IPS-15b (cell line): ENCODE measurements at regions not wholly inside any gene's neighbourhood (a gene's known extent, or its start where the extent isn't known, plus 50 kb on each side); places are given as distances from the start of the nearest gene placed in this dataset.

Experiments used
- H3K27me3 ChIP-seq: one replicate; pipeline ENCODE4 v1.6.1; 2013; ENCODE audit warnings: low read length; ENCODE audit not compliant: control insufficient read depth, insufficient read depth
- H3K36me3 ChIP-seq: one replicate; pipeline ENCODE4 v1.6.1; 2013; ENCODE audit warnings: low read length; ENCODE audit not compliant: control insufficient read depth, insufficient read depth
- H3K4me1 ChIP-seq: one replicate; pipeline ENCODE4 v1.6.1; 2013; ENCODE audit warnings: mild to moderate bottlenecking, low read length; ENCODE audit not compliant: control insufficient read depth, insufficient read depth
- H3K4me3 ChIP-seq: one replicate; pipeline ENCODE4 v1.5.1; 2013; ENCODE audit warnings: low read depth, low read length
- H3K9ac ChIP-seq: one replicate; pipeline ENCODE4 v1.6.1; 2013; ENCODE audit warnings: low read depth, mild to moderate bottlenecking, low read length
- H3K9me3 ChIP-seq: one replicate; pipeline ENCODE4 v1.6.1; 2013; ENCODE audit warnings: mild to moderate bottlenecking, low read length; ENCODE audit not compliant: control insufficient read depth, insufficient read depth

DNA sequence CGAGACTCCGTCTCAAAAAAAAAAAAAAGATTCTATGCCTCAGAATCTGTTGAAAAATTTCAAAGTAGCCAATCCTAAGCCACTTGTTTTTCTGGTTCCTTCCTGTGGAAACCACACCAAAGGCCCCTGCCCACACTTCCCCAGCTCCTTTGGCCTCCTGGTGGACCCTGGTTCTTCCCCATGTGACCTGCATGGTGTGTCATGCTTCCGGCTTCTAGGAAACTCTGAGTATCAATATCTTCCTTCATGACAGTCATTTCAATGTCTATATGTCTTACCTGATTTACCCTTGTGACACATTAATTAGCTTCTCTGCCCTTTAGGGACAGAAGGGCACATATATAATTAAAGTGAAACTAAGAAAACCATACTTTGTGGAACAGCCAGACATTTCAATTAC is 80.4 kb upstream of the GRB10 start:
- Histone ChIP-seq H3K4me1 (peaks cover 19% of the 10 kb centered on the region), H3K9me3 (no peaks in the 10 kb centered on the region), H3K27me3 (no peaks in the 10 kb centered on the region), H3K4me3 (no peak overlapping the region), H3K9ac (no peak overlapping the region), H3K36me3 (no peaks in the 10 kb centered on the region)

DNA sequence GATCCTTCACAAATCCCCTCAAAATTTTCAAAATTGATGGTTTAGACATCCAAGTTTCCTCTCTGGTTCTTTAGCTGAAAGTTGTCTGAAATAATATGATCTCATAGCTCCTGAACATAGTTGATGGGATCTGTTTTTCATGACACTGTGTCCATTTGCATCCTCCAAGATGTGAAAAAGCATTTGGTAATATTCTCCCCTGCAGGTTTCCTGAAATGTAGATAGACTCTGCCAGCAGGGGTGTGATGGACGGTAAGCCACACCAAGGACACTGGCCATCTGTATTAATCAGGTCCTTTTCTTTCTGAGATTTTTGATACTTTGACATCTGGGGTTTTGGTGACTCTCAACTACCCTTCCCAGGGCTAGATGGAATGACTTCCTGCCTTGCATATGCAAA is 79.6 kb upstream of the GRB10 start:
- Histone ChIP-seq H3K27me3 (no peaks in the 10 kb centered on the region), H3K4me1 (peaks cover 17% of the 10 kb centered on the region), H3K9me3 (no peaks in the 10 kb centered on the region), H3K9ac (no peak overlapping the region), H3K36me3 (no peaks in the 10 kb centered on the region), H3K4me3 (no peak overlapping the region)

DNA sequence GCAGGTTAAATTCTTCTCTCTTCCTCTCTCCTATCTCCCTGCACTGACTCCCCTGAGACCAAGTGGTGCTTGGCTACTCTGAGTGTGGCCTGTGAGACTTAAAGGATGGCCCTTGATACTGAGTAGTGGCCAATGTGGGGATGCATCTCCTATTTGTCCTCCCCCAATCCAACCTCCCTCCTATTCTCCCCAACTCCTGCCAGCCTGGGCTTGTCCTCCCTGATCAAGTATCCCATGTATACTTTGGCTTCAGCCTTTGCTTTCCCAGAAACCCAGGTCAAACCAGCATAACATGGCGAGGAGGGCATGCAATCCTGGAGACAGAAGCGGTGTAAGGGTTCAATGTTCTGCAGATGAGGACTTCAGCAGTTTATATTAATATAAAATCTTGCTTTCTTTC is 77.9 kb upstream of the GRB10 start:
- peaks cover under 1% of the 10 kb centered on the region for H3K4me1 ChIP-seq
- H3K36me3 ChIP-seq = no peaks in the 10 kb centered on the region
- no peaks in the 10 kb centered on the region for H3K27me3 ChIP-seq
- H3K9me3 ChIP-seq = no peaks in the 10 kb centered on the region
- H3K4me3 ChIP-seq = no peak overlapping the region
- H3K9ac ChIP-seq = no peak overlapping the region

DNA sequence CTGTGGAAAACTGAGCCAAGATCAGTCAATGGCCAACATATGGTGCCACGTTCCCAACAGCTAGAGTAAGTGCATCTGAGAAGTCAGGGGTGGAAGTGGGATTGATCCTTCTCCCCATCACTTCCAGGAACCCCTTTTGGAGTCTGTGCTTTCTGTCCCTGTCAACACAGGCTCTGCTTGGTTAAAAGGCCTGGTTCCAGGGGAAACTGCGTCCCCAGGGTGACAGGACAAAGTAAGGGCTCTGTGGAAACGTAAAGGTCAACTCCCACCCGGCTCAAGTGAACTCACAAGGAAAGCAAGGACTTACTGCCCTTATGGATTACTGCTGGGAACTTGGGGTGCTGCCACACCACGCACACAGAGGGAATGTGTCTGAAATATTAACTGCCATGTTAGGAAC is 77.5 kb upstream of the GRB10 start:
- no peaks in the 10 kb centered on the region for H3K36me3 ChIP-seq
- H3K4me3 ChIP-seq = no peak overlapping the region
- H3K9me3 ChIP-seq = no peaks in the 10 kb centered on the region
- no peaks in the 10 kb centered on the region for H3K4me1 ChIP-seq
- no peak overlapping the region for H3K9ac ChIP-seq
- H3K27me3 ChIP-seq = no peaks in the 10 kb centered on the region

DNA sequence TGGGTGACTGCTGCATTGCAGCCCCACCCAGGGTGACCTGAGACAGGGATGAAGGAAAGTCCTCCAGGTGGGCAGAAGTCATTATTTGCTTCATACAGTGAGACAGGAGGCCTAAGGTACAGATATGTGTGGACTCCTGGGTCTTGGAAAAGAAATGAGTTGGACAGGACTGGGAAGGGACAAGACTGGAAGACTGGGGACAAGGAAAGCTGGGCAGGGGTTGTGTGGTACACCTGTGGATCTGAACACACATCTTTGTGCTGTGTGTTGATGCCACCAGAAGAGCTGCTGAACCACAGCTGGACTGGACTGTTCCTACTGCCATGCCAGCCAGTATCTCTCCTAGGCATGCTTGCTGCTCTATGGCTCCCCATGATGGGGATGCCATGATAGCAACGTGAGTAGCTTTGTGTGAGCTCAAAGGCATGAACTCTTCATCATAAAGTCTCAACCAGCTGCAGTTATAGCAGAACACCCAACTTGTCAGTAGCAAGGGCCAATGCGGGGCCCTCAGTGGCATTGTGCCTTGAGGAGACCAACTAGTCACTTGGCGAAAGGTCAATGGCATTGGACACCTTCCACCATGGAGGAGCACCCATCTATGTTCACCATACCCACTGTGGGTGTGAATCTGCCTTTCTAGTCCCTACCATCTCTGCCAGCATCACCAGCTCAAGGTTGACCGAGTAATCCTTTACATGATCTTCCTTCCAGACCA is 76.0 kb upstream of the GRB10 start:
- H3K36me3 ChIP-seq = no peaks in the 10 kb centered on the region
- no peaks in the 10 kb centered on the region for H3K27me3 ChIP-seq
- H3K9ac ChIP-seq = no peak overlapping the region
- H3K4me1 ChIP-seq = no peaks in the 10 kb centered on the region
- H3K9me3 ChIP-seq = no peaks in the 10 kb centered on the region
- H3K4me3 ChIP-seq = no peak overlapping the region

DNA sequence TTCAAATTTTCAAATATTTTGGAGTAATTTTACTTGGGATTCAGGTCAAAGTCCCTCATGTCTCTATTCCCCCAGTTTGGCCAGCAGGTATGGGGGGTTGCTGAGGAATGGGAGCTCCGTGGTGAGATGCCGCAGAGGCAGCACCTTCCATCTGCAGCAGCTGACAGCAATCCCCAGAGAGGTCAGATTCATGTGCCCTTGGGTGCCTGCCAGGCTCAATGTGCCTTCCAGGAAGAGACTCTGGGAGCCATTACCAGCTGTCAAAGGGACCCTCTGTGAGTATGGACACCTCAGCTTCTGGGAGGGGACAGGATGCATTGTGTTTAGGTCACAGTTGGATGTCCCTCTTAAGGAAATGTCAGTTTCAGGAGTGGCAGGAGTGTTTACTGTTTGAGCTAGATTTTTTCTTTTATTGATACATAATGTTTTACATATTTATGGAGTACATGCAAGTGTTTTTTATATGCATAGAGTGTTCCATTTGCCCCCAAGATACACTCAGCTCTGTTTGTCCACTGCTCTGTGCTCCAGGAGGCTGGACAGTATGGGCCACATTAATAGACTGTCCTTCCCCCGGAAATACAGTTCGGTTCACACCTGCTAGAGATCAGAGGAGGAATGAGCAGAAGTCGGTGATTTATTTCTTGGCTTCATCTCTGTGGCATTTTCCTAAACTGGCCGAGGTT is 75.3 kb upstream of the GRB10 start:
- Histone ChIP-seq H3K27me3 (no peaks in the 10 kb centered on the region), H3K9ac (no peak overlapping the region), H3K4me3 (no peak overlapping the region), H3K4me1 (no peaks in the 10 kb centered on the region), H3K36me3 (no peaks in the 10 kb centered on the region), H3K9me3 (no peaks in the 10 kb centered on the region)

DNA sequence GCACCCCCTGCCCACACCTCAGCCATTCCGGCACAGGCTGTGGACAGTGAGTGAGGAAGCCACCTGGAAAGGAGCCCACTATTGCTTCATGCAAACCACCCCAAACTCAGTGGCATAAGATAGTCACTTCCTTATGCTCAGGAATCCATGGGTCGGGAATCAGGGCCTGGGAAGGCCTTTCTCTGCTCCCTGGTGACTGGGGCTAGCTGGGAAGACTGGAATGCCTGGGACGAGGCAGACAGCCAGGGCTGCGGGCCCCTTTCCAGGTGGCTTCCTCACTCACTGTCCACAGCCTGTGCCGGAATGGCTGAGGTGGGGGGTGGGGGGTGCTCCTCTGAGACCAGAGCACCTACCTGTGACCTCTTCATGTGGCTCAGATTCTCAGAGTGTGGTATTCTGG is 74.1 kb upstream of the GRB10 start:
- Histone ChIP-seq H3K9me3 (no peaks in the 10 kb centered on the region), H3K36me3 (no peaks in the 10 kb centered on the region), H3K4me1 (no peaks in the 10 kb centered on the region), H3K4me3 (no peak overlapping the region), H3K9ac (no peak overlapping the region), H3K27me3 (no peaks in the 10 kb centered on the region)

DNA sequence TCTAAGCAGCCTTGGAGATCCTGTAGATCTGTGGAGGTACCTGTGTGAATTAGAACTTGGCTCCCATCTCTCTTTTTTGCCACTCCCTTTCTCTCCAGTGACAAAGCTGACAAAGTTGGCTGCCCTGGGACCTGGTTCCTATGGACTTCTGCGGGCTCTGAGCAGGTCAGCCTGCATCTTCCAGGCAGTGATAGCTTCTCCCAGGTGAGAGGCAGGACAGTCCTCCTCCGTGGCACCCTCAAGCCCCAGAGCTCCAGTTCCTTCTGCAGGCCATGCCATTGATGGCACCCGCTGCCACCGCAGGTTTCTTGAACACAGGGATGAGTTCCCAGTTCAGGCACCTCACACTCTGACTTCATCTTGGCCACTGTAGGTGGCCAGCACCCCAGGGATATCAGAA is 73.5 kb upstream of the GRB10 start:
- H3K9ac ChIP-seq = no peak overlapping the region
- no peak overlapping the region for H3K4me3 ChIP-seq
- no peaks in the 10 kb centered on the region for H3K9me3 ChIP-seq
- no peaks in the 10 kb centered on the region for H3K27me3 ChIP-seq
- H3K4me1 ChIP-seq = no peaks in the 10 kb centered on the region
- H3K36me3 ChIP-seq = no peaks in the 10 kb centered on the region

DNA sequence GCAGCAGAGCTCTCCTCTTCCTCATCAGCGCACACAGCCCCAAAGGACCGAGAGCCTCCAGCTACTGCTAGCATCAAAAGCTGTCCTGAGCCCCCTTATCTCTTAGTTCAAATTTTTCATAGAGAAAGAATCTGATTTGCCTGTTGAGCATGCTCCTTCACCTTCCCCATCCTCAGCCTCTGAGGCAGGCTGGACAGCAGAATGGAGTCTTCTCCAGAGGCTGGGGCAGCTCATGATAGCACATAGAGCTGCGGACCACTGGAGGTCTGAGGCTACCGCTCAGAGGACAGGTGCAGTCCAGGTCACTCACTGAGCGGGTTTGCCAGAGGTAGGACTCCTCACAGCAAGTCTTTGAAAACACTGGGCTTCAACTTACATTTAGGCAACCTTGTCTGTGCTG is 72.8 kb upstream of the GRB10 start:
- Histone ChIP-seq H3K36me3 (no peaks in the 10 kb centered on the region), H3K27me3 (no peaks in the 10 kb centered on the region), H3K4me3 (no peak overlapping the region), H3K9me3 (no peaks in the 10 kb centered on the region), H3K9ac (no peak overlapping the region), H3K4me1 (no peaks in the 10 kb centered on the region)

DNA sequence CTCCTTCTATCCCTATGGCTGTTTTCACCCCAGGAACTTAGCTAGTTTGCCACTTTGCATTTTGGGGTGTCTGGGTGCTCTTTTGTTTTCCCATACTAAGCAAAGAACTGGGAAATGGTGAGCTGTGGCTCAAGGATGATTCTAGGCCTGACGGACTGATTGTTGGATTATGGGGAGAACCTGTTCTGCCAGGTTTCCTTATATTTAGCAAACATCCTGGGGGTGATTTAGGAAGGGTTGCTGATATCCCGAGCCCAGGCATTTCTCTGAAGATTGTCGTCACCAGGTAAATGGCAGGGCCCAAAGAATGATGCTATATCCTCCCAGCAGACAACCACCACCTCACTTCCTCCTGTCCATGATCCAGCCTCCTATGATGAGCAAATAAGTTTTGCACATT is 72.1 kb upstream of the GRB10 start:
- no peaks in the 10 kb centered on the region for H3K27me3 ChIP-seq
- no peaks in the 10 kb centered on the region for H3K4me1 ChIP-seq
- H3K9me3 ChIP-seq = no peaks in the 10 kb centered on the region
- H3K4me3 ChIP-seq = no peak overlapping the region
- H3K9ac ChIP-seq = no peak overlapping the region
- no peaks in the 10 kb centered on the region for H3K36me3 ChIP-seq

DNA sequence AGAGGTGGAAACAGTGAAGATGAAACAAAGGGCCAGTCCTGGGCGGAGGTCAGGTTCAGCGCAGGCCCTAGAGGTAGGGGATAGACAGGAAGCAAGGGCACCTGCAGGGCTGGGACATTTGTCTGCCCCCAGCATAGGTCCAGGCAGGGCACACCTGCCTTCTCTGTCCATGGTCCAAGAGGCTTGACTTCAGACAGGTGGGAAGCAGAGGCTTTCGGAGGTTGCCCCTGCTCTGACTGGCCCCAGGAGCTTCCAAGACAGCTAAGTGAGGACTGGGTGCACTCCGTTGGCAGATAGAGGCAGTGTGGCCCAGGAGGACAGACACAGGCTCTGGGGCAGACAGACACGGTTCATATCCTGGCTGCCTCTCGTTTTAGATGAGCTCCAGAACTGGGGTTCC is 71.6 kb upstream of the GRB10 start:
- H3K4me1 ChIP-seq = no peaks in the 10 kb centered on the region
- H3K27me3 ChIP-seq = no peaks in the 10 kb centered on the region
- H3K36me3 ChIP-seq = no peaks in the 10 kb centered on the region
- H3K4me3 ChIP-seq = no peak overlapping the region
- H3K9me3 ChIP-seq = no peaks in the 10 kb centered on the region
- no peak overlapping the region for H3K9ac ChIP-seq

DNA sequence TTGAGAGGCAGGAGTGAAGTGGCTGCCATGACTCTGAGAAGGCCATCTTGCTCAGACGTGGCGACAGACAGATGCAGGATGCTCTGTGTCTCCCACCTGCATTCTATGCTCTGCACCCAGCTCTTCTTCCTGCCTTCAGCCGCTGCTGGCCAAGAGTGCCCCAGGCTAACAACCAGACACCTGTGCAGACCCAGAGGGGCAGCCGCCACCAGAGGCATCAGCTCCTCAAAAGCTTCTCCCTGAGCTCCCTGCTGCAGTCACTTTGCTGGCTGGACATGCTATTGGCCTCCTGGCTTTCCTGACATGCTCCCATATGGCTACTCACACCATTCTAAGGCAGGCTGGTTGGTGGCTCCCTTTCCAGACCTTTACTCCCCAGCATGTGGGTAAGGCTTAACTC is 70.6 kb upstream of the GRB10 start:
- Histone ChIP-seq H3K9me3 (no peaks in the 10 kb centered on the region), H3K9ac (no peak overlapping the region), H3K4me1 (no peaks in the 10 kb centered on the region), H3K4me3 (no peak overlapping the region), H3K36me3 (no peaks in the 10 kb centered on the region), H3K27me3 (no peaks in the 10 kb centered on the region)
